GM13976 (cell line): ENCODE measurements at regions not wholly inside any gene's neighbourhood (a gene's known extent, or its start where the extent isn't known, plus 50 kb on each side); places are given as distances from the start of the nearest gene placed in this dataset.

Experiments used
- DNase-seq: peaks from one replicate; pipeline ENCODE4 v3.0.0; 2012; ENCODE audit warnings: low spot score
- CTCF ChIP-seq: IDR thresholded peaks from 2 replicates; pipeline ENCODE4 v1.5.1; 2012; ENCODE audit warnings: borderline replicate concordance, mild to moderate bottlenecking; ENCODE audit not compliant: insufficient read depth; ENCODE audit errors: extremely low read depth, missing control alignments, control extremely low read depth
- in situ Hi-C: fragments of 300-500 bp; cut with MboI; formaldehyde crosslinking; loops from one replicate; pipeline ENCODE4 v1.12.0; 2022; ENCODE audit warnings: low sequenced_read_pairs, mixed read lengths, inconsistent platforms; ENCODE audit not compliant: unreplicated experiment

DNA sequence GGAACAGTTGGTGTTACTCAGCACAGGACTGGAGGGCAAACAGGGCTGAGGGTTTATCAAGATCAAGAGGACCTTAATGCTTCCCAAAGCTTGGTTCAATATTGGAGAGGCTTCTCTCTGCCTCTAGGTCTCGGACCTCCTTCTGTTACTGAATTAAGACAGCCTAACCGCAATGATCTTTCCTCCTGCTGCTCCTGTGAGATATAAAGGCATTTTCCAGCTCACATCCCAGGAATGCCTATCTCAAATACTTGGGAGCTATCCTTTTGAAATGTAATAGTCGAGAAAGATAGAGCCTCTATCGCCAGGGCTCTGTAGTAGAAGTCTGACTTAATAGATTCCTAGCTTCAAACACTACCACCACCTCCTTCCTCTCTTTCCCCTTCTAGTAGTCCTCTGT is 1475.0 kb downstream of the SLITRK1 start:
- in situ Hi-C loops: no loop called here
- no peak for DNase-seq
- TF ChIP-seq CTCF: no peak

GRCh38 chr13:82374719-82375118 is 1507.6 kb downstream of the SLITRK1 start:
- no peak for TF ChIP-seq CTCF
- no peak for DNase-seq
- in situ Hi-C loops: no loop called here

- no peak for DNase-seq
- in situ Hi-C loops: no loop called here
- TF ChIP-seq CTCF: no peak
These were observed 1512.0 kb downstream of the SLITRK1 start for GRCh38 chr13:82370316-82370715.

GRCh38 chr13:82364525-82364924 is 1517.7 kb downstream of the SLITRK1 start:
- TF ChIP-seq CTCF: no peak
- in situ Hi-C loops: no loop called here
- no peak for DNase-seq

DNA sequence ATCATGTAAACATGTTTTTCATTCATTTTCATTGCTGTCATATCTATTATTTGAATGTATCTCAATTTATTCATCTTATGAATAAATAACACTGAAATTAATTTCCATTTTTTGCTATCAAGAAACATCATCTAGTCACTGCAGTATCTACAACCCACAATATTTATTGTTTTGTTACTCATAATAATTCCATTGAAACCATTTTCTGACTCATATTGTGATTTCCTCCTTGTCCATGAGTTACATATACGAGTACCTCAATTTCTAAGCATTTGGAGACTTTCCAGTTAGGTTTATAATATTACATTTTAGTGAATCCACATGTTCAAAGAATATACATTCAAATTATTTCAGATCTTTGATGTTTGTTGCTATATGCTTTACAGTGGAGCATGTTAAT is 1524.0 kb downstream of the SLITRK1 start:
- DNase-seq: no peak
- TF ChIP-seq CTCF: no peak
- in situ Hi-C loops: no loop called here

DNA sequence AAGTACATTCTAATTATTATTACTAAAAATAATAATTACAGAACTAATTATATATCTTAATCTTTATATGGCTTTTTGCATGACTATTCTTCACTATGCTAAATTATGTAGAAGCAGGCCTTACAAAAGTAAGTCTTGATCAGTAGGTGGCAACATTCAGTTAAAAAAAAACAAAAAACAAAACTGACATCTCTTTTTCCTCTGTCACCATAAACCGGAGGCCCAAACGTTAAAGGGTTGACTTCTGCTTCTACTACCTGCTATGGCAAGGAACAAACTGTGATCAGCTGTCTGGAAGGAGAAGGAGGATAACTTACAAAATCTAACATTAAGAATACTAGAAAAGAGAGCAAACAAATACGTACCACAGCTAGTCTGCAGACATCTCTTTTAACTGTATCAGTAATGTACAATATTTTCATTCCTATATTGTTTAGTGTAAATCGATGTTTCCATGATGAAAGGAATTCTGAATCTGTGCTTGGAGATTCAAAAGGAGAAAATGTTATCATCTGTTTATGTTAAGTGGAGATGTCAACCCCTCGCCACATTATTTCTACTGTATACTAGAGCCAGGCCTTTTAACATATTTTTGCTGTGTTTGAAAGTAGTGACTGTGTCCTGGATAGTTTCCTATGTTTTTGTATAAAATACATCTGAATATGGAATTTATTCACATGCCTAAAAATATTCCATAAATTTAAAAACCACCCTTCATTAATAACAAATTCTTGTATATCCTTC is 1525.4 kb downstream of the SLITRK1 start:
- TF ChIP-seq CTCF: no peak
- in situ Hi-C loops: no loop called here
- no peak for DNase-seq
